Osteoblast (primary cell): ENCODE measurements at regions not wholly inside any gene's neighbourhood (a gene's known extent, or its start where the extent isn't known, plus 50 kb on each side); places are given as distances from the start of the nearest gene placed in this dataset.
A peak's percentile ranks its signal among the peaks of the same experiment; 100 is the strongest.

ENCODE experiments used
- DNase-seq: peaks from one replicate; pipeline ENCODE4 v3.0.0; 2011; ENCODE audit warnings: low spot score, mixed read lengths; ENCODE audit not compliant: insufficient read length; ENCODE audit errors: missing footprints
- H2AFZ ChIP-seq: 2 replicates; pipeline ENCODE4 v1.6.0; 2011; ENCODE audit warnings: mild to moderate bottlenecking, low read length
- H3K27ac ChIP-seq: 2 replicates; pipeline ENCODE4 v1.5.1; 2011; ENCODE audit warnings: mild to moderate bottlenecking, low read depth, low read length, moderate library complexity
- H3K27me3 ChIP-seq: 2 replicates; pipeline ENCODE4 v1.6.0; 2012; ENCODE audit warnings: mild to moderate bottlenecking, control low read depth, inconsistent platforms, low read length, moderate library complexity; ENCODE audit not compliant: insufficient read depth
- H3K36me3 ChIP-seq: 2 replicates; pipeline ENCODE4 v1.5.1; 2011; ENCODE audit warnings: mild to moderate bottlenecking, low read length, control low read depth, moderate library complexity; ENCODE audit not compliant: insufficient read depth
- H3K4me1 ChIP-seq: 2 replicates; pipeline ENCODE4 v1.5.1; 2011; ENCODE audit warnings: mild to moderate bottlenecking, low read length, control low read depth, moderate library complexity; ENCODE audit not compliant: insufficient read depth
- H3K4me2 ChIP-seq: 2 replicates; pipeline ENCODE4 v1.6.0; 2011; ENCODE audit warnings: mild to moderate bottlenecking, low read length; ENCODE audit not compliant: insufficient read depth
- H3K4me3 ChIP-seq: fragments of 200-600 bp; sonication (generic); 3 replicates; pipeline ENCODE4 v1.5.1; 2012; ENCODE audit warnings: mild to moderate bottlenecking, low read length, inconsistent platforms; ENCODE audit not compliant: insufficient read depth
- H3K79me2 ChIP-seq: 2 replicates; pipeline ENCODE4 v1.6.0; 2012; ENCODE audit warnings: mild to moderate bottlenecking, low read length, control low read depth, inconsistent platforms; ENCODE audit not compliant: insufficient read depth
- H3K9me3 ChIP-seq: 2 replicates; pipeline ENCODE4 v1.5.1; 2011; ENCODE audit warnings: low read depth, low read length, control low read depth
- H4K20me1 ChIP-seq: 2 replicates; pipeline ENCODE4 v1.6.0; 2012; ENCODE audit warnings: mild to moderate bottlenecking, low read length, control low read depth; ENCODE audit not compliant: insufficient read depth
- TF ChIP-seq, protein P1 (sequence below): IDR thresholded peaks from 2 replicates; pipeline ENCODE4 v1.5.1; 2011; ENCODE audit warnings: mild to moderate bottlenecking, low read depth, low read length, moderate library complexity; ENCODE audit errors: extremely low read depth

- no peaks in the 10 kb centered on the region for H3K9me3 ChIP-seq
These were observed 511.4 kb downstream of the XPNPEP1 start for GRCh38 chr10:109411917-109412316.

GRCh38 chr10:109405338-109405737 lies 518.0 kb downstream of the XPNPEP1 start:
- DNase-seq, result no peak
- no peaks in the 10 kb centered on the region for H3K27me3 ChIP-seq
- no peak overlapping the region for H3K4me2 ChIP-seq
- no peaks in the 10 kb centered on the region for H4K20me1 ChIP-seq
- H3K9me3 ChIP-seq, result no peaks in the 10 kb centered on the region
- no peak overlapping the region for H3K4me3 ChIP-seq
- TF ChIP-seq, protein P1, sequence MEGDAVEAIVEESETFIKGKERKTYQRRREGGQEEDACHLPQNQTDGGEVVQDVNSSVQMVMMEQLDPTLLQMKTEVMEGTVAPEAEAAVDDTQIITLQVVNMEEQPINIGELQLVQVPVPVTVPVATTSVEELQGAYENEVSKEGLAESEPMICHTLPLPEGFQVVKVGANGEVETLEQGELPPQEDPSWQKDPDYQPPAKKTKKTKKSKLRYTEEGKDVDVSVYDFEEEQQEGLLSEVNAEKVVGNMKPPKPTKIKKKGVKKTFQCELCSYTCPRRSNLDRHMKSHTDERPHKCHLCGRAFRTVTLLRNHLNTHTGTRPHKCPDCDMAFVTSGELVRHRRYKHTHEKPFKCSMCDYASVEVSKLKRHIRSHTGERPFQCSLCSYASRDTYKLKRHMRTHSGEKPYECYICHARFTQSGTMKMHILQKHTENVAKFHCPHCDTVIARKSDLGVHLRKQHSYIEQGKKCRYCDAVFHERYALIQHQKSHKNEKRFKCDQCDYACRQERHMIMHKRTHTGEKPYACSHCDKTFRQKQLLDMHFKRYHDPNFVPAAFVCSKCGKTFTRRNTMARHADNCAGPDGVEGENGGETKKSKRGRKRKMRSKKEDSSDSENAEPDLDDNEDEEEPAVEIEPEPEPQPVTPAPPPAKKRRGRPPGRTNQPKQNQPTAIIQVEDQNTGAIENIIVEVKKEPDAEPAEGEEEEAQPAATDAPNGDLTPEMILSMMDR, result no peak
- H3K36me3 ChIP-seq, result no peaks in the 10 kb centered on the region
- no peak overlapping the region for H2AFZ ChIP-seq
- no peaks in the 10 kb centered on the region for H3K4me1 ChIP-seq
- no peaks in the 10 kb centered on the region for H3K79me2 ChIP-seq
- no peak overlapping the region for H3K27ac ChIP-seq

More at GRCh38 chr10:109411917-109412316, 511.4 kb downstream of the XPNPEP1 start:
- no peaks in the 10 kb centered on the region for H3K27me3 ChIP-seq
- no peak overlapping the region for H2AFZ ChIP-seq
- no peak overlapping the region for H3K4me2 ChIP-seq
- no peak overlapping the region for H3K27ac ChIP-seq
- H3K36me3 ChIP-seq, result no peaks in the 10 kb centered on the region
- no peaks in the 10 kb centered on the region for H3K4me1 ChIP-seq
- no peak for DNase-seq
- TF ChIP-seq, protein P1, result no peak
- no peaks in the 10 kb centered on the region for H3K79me2 ChIP-seq
- no peaks in the 10 kb centered on the region for H4K20me1 ChIP-seq
- no peak overlapping the region for H3K4me3 ChIP-seq

DNA sequence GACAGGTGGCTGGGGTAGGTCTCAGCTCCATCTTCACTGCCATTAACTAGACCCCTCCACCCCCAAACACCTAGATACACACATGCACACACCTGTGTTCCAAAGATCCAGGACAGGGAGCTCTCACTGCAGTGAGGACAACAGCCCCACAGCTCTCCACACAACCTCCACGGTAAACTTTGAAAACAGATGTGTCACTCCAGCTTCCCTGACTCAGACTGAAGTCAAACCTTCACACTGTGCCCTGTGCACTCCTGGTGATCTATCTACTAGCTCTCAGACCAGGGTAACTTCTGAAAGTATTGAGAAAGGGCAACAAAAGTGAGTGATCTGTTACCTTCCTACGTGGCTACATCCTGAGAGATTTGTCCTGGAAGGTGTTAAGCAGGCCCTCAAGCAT lies 519.8 kb downstream of the XPNPEP1 start:
- no peak overlapping the region for H3K27ac ChIP-seq
- DNase-seq, result peak; percentile 14

GRCh38 chr10:109393425-109393824 lies 529.9 kb downstream of the XPNPEP1 start:
- Histone ChIP-seq H2AFZ (no peak overlapping the region), H3K79me2 (no peaks in the 10 kb centered on the region), H3K27me3 (no peaks in the 10 kb centered on the region), H3K4me2 (no peak overlapping the region), H3K36me3 (no peaks in the 10 kb centered on the region), H3K9me3 (no peaks in the 10 kb centered on the region), H4K20me1 (no peaks in the 10 kb centered on the region), H3K4me1 (no peaks in the 10 kb centered on the region), H3K27ac (no peak overlapping the region), H3K4me3 (no peak overlapping the region)
- TF ChIP-seq, protein P1, result no peak
- DNase-seq, result peak; percentile 43

More for the DNA sequence above, 519.8 kb downstream of the XPNPEP1 start:
- H3K79me2 ChIP-seq, result no peaks in the 10 kb centered on the region
- no peak overlapping the region for H3K4me2 ChIP-seq
- no peaks in the 10 kb centered on the region for H4K20me1 ChIP-seq
- no peaks in the 10 kb centered on the region for H3K36me3 ChIP-seq
- no peaks in the 10 kb centered on the region for H3K27me3 ChIP-seq
- H3K9me3 ChIP-seq, result no peaks in the 10 kb centered on the region
- no peaks in the 10 kb centered on the region for H3K4me1 ChIP-seq
- H2AFZ ChIP-seq, result no peak overlapping the region
- H3K4me3 ChIP-seq, result no peak overlapping the region
- TF ChIP-seq, protein P1, result no peak
